ENCODE measurements at regions not wholly inside any gene's neighbourhood (a gene's known extent, or its start where the extent isn't known, plus 50 kb on each side); places are given as distances from the start of the nearest gene placed in this dataset.

- no peak overlapping the region for H2BK120ac ChIP-seq (replicated peaks; ENCODE audit: low read depth, low read length)
- 89% methylated on average over 4 of the region's 4 CpGs; no CpG with 5 or more reads in 1 of the 2 experiments for WGBS, 2 experiments (ENCODE audit: extremely low coverage in 1 of 2, insufficient coverage in 1 of 2, insufficient read length in 1 of 2, insufficient replicate concordance in 2 of 2, low coverage in 1 of 2, low lambda C conversion rate in 2 of 2, missing lambda C conversion rate in 1 of 2)
- H3K79me2 ChIP-seq (ENCODE audit: control insufficient read depth in 1 of 2, insufficient read depth in 2 of 2, low read length in 2 of 2) = no peaks in the 10 kb centered on the region
- no peak overlapping the region for H4K8ac ChIP-seq (ENCODE audit: extremely low read depth, insufficient read depth, low read length)
- H3K27me3 ChIP-seq (replicated peaks in 1 of 4; ENCODE audit: control insufficient read depth in 3 of 4, extremely low read depth in 1 of 4, insufficient read depth in 3 of 4, low read length in 3 of 4) = no peaks in the 10 kb centered on the region
- H3K23me2 ChIP-seq (ENCODE audit: low read depth, low read length) = no peaks in the 10 kb centered on the region
- H2BK5ac ChIP-seq (ENCODE audit: low read depth, low read length) = no peak overlapping the region
- CTCF ChIA-PET (ENCODE audit: partially characterized antibody) = interaction anchor here (0.9 to 3.3 kb wide), 4 partner anchors 10 to 87 kb away, joined by 3 to 15 read pairs (median 4); no protein-coding TSS in a partner anchor
- peak overlapping the region; percentile 49; the same call in 1 of the 2 replicates for H2AFZ ChIP-seq (ENCODE audit: low read length)
- FAIRE-seq (no peak), DNase-seq (ENCODE audit: low read depth in 1 of 2, low spot score in 2 of 2) (no peak)
- H3K4me3 ChIP-seq (ENCODE audit: extremely low read depth in 1 of 4, insufficient read depth in 2 of 4, low read depth in 3 of 4, low read length in 4 of 4) = no peak overlapping the region
- H3K36me3 ChIP-seq (ENCODE audit: control insufficient read depth in 2 of 4, insufficient read depth in 4 of 4, low read length in 3 of 4) = no peaks in the 10 kb centered on the region
- no peaks in the 10 kb centered on the region for H4K20me1 ChIP-seq (replicated peaks in 1 of 2; ENCODE audit: control insufficient read depth in 1 of 2, insufficient read depth in 2 of 2, low read length in 2 of 2)
- H2AK5ac ChIP-seq (ENCODE audit: low read depth, low read length) = no peak overlapping the region
- no peak overlapping the region for H2BK20ac ChIP-seq (ENCODE audit: low read length)
- peaks cover 0 to 2% (median 0%) of the 10 kb centered on the region in 4 experiments; a peak in 1 of 7 replicates for H3K4me1 ChIP-seq (replicated peaks in 1 of 4; ENCODE audit: control insufficient read depth in 3 of 4, insufficient read depth in 4 of 4, low read length in 3 of 4)
- H3K4ac ChIP-seq (replicated peaks; ENCODE audit: insufficient read length, low read depth, low read length) = no peak overlapping the region
- TF ChIP-seq RBBP5 (IDR thresholded peaks at IDR 0.05; ENCODE audit: borderline replicate concordance, low read depth, low read length) (no peak), NRF1 (IDR thresholded peaks at IDR 0.05; ENCODE audit: low read depth, low read length) (no peak), CBX8 (IDR thresholded peaks at IDR 0.05; ENCODE audit: borderline replicate concordance, low read depth, low read length) (no peak), SP2 (IDR thresholded peaks at IDR 0.05; ENCODE audit: low read length) (no peak)
- H3K9ac ChIP-seq (replicated peaks in 1 of 4; ENCODE audit: extremely low read depth in 1 of 4, low read depth in 3 of 4, low read length in 3 of 4) = no peak overlapping the region
- no peak overlapping the region for H3K23ac ChIP-seq (ENCODE audit: insufficient read length)
- no peaks in the 10 kb centered on the region for H3K9me3 ChIP-seq (ENCODE audit: insufficient read depth in 2 of 2, low read depth in 1 of 2, low read length in 1 of 2)
- H3K18ac ChIP-seq (ENCODE audit: extremely low read depth, low read length) = no peak overlapping the region
- H3K79me1 ChIP-seq (ENCODE audit: low read depth, low read length) = no peaks in the 10 kb centered on the region
- H3K27ac ChIP-seq (ENCODE audit: low read depth, low read length) = no peak overlapping the region
- no peak overlapping the region for H3K4me2 ChIP-seq (ENCODE audit: insufficient read depth in 1 of 2, low read depth in 2 of 2, low read length in 2 of 2)
- H2BK15ac ChIP-seq (ENCODE audit: low read length) = no peak overlapping the region
- H3K56ac ChIP-seq (replicated peaks; ENCODE audit: insufficient read length, low read depth, low read length) = no peak overlapping the region
- H2BK12ac ChIP-seq (ENCODE audit: low read depth, low read length) = no peak overlapping the region
- no peak overlapping the region for H4K91ac ChIP-seq (replicated peaks; ENCODE audit: insufficient read length, low read length)
- no peak overlapping the region for H4K5ac ChIP-seq (ENCODE audit: insufficient read length, low read depth, low read length)
- POLR2A ChIA-PET (ENCODE audit: partially characterized antibody) = no interaction called here
- no peak overlapping the region for H3K14ac ChIP-seq (ENCODE audit: insufficient read length)
These were observed 220.7 kb upstream of the RXFP2 start for GRCh38 chr13:31518645-31519044.
